HG02588 (cell line): ENCODE measurements at regions not wholly inside any gene's neighbourhood (a gene's known extent, or its start where the extent isn't known, plus 50 kb on each side); places are given as distances from the start of the nearest gene placed in this dataset.

Experiments used
- ATAC-seq: cut with Tn5 transposase; IDR thresholded peaks from one replicate; pipeline ENCODE4 v1.9.1; 2021; ENCODE audit warnings: mild to moderate bottlenecking, moderate library complexity; ENCODE audit not compliant: unreplicated experiment

DNA sequence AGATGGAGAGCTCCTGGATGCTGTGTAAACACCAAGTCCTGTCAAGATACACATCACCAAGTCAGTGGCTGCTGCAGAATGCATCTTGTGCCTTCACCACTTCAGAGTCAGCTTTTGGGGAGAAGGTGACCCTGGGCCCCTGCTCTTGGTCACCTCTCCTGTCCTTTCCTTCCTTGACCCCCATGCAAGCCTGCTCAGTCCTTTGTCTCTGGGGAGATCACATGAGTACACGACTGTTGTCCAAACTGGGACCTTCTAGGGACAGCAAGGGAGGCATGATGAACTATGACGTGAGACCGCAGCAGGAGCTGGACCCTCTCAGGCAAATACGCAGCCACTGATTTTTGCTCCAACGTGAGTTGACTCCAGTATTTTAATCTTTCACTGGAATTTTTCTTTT lies 706.9 kb upstream of the ID2 start:
- ATAC-seq = no peak

- no peak for ATAC-seq
These were observed 705.6 kb upstream of the ID2 start for GRCh38 chr2:7976206-7976605.

GRCh38 chr2:7977981-7978380 lies 703.9 kb upstream of the ID2 start:
- ATAC-seq = no peak

GRCh38 chr2:7982054-7982453 lies 699.8 kb upstream of the ID2 start:
- ATAC-seq = no peak

DNA sequence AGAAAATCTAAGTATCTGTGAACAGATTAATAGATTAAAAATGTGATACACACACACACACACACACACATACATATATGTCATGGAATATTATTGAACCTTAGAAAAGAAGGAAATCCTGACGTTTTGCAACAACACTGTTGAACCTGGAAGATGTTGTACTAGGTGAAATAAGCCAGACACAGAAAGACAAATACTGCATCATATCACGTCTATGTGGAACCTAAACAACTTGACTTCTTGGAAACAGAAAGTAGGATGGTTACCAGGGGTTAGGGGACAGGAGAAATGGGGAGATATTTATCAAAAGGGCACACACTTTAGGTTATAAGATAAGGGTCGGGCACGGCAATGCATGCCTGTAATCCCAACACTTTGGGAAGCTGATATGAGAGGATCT lies 698.4 kb upstream of the ID2 start:
- ATAC-seq = no peak

DNA sequence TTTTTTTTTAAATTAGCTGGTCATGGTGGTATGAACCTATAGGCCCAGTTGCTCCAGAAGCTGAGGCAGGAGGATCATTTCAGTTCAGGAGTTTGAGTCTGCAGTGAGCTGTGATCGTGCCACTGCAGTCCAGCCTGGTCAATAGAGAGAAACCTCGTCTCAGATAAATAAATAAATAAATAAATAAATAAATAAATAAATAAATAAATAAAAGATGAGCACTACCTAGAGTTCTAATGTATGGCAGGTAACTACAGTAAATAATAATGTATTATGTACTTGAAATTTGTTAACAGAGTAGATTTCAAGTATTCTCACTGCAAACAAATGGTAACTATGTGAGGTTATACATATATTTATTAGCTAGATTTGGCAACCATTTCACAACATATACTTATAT lies 697.9 kb upstream of the ID2 start:
- no peak for ATAC-seq

- ATAC-seq = no peak
These were observed 697.0 kb upstream of the ID2 start for GRCh38 chr2:7984693-7985353.

DNA sequence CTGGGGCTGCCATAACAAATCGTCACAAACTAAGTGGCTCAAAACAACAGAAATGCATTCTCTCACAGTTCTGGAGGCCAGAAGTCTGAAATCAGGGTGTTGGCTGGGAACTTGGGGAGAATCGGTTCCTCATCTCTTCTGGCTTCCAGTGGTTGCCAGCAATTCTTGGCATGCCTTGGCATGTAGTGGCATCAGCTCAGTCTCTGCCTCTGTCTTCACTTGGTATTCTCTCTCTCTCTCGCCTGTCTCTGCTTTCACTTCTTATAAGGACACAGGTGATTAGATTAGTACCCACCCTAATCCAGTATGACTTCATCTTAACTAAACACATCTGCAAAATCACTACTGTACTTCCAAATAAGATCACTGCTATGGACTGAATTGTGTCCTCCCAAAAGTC lies 695.4 kb upstream of the ID2 start:
- no peak for ATAC-seq

DNA sequence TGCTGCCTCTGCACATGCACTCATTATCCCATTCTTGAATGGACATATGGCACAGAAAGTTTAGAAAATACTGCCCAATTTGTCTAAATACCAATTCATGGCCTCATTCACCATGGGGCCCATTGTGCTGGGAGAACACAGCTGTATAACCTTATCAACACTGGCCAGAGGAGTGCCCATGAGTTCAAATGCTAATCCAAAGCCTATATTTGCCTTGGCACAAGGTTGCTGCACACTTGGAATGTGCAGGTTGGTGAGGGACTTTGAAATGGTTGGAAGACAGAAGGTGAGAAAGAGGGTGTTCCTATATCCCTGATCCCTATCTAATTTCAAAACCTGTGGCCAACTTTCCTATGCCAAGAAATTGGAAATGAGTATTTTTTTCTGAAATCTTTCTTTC lies 693.9 kb upstream of the ID2 start:
- no peak for ATAC-seq

DNA sequence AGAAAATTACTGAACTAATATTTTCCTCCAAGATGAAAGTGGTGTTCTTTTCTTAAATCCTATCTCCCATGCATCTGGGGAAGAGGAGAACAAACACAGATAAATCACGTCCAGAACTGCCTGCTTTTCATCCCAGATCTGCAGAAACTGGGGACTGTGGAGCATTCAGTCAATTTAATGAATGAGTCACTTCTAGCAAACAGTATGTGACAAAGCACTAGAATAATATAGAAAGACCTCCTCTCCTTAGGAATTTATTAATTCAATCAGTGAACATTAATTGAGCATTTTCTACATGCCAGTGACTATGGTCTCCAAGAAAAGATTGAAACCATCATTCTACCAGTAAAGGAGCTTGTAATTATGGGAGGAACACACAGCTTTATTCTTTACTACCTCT lies 693.4 kb upstream of the ID2 start:
- no peak for ATAC-seq

DNA sequence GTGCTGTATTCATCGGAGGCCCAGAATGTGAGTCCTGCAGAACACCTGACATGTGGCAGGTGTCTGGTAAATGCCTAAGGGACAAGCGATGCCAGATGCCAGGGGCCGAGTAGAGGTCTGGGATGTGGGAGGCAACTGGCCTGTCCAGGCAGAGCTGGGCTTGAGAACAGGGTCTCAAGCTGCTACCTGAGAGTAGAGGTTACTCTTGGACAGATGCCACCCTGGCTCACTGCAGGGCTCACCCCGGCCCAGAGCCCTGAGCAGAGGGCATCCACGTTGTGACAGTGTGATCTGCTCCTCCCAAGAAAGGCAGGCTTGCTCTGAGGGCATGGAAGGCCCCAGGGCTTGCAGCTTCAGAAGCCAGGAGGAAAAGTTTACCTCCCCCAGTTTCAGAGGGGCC lies 692.0 kb upstream of the ID2 start:
- ATAC-seq = no peak

DNA sequence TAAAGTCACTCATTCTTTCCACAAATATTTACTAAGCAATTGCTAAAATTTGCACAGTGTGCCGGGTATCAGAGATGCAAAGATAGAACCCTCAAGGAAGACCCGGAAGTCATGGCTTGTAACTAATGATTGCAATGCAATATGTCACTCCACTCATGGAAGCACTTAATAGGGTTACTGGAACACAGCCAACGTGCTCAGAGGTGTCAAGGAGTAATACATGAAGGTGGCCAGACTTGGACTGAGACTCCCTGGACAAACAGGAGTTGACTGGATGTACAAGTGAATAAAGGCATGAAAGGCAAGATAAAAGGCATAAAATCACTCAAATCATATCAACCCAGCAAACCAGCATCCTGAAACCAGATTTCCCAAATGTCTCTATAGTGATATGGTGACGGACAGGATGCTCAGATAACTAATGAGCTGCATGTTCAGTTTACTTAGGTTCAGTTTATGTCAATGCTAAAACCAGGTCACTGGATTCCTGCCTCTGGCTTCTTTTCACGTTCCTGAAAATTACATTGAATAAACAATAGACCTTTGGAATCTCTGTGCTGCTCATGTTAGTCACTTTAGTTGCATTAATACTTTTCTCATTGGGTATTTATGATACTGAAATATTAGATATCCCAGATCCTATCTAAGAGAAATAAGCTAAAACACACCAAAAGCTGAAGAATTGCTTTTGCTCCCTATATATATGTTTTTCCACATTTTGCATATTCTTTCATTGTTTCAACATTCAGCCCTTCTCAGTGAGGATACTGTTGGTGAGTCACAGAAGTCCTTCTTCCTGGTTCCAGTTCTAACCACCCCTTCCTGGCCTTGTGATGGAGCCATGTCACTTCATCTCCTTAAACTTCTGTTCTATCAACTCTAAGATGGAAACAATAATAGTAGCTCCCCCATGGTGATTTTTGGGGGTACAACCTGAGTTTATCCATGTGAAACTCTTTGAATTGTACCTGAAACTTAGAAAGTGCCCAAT lies 688.9 kb upstream of the ID2 start:
- ATAC-seq = no peak

GRCh38 chr2:7994397-7994951 lies 687.4 kb upstream of the ID2 start:
- no peak for ATAC-seq

DNA sequence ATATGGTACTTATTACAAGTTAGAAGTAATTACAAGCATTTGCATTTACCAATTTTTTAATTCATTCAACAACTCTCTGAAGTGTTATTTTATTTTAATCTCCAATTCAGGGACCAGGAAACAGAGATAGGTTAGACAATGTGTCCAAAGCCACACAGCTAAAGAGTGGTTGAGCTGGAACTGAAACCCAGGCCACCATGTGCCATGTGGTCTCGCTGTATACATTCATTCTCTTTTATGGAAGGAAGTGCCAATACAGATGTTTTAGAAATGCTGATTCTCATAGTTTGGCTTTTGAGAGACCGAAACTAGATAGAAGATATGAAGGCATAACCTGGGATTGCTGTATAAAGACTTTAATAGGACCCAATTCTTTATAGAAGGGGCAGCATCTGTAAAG lies 684.6 kb upstream of the ID2 start:
- ATAC-seq = no peak

DNA sequence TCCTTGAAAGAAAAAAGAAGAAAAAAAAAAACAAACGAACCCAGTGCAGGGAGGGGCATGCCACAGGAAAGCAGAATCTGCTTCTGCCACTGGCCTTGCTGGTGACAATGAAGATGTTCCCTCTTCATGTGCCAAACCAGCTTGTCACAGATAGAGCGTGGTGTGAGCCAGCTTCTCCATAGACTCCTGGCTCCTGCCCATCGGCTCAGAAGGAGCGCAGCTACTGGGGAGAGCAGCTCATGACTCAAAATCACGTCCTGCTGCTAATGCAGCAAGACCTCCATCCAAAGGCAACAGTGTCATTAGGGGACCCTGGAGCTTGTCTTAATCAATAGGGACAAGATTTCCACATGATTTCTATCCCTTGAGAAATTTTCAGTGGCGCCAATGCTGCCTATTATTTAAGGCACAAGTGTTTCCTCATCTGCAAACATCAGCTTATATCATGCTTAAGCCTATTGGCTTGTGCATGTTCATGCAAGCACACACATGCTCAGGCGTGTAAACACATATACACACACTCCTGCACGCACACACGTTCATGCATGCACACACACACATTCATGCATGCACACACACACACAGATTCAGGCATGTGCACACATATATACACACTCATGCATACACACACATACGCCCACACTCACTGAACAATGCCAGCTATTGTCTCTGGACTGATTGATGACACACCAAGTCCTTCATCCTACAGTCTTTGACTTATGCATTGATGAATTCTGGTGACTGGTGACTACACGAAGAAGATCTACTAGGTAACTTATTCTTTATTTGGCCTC lies 682.0 kb upstream of the ID2 start:
- no peak for ATAC-seq

- ATAC-seq = no peak
These were observed 681.0 kb upstream of the ID2 start for GRCh38 chr2:8000870-8001269.

DNA sequence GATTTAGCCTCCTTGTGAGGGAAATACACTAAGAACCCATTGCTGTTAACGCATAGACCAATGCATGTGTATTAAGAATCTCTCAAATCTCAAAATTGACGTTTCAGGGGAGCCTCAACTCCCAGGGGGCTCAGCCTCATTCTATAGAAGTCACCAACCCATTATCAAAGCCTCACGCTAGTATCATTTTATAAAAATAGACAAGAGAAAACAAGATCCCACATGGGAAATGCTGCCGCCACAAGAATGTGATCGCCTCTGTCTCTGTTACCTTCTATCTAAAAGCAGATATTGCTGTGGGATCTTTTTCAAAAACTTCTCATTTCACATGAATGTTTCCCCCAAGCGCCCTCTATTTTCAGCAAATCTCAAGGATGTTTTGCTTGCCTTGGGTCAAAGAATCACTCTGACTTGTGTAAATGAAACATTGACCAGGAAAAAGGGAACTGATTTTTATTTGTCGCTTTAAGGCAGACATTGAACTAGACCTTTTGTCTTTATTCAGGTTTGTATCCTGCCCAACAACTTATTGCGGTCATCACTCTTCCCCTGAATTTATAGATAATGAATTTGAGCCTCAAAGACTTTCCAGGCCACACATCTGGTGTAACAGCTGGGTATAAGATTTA lies 679.0 kb upstream of the ID2 start:
- no peak for ATAC-seq

- no peak for ATAC-seq
These were observed 678.3 kb upstream of the ID2 start for GRCh38 chr2:8003462-8004075.

- no peak for ATAC-seq
These were observed 677.6 kb upstream of the ID2 start for GRCh38 chr2:8004250-8004681.

- no peak for ATAC-seq
These were observed 675.7 kb upstream of the ID2 start for GRCh38 chr2:8006181-8006580.
